Suprapubic skin (tissue), 3 donors: ENCODE measurements at regions not wholly inside any gene's neighbourhood (a gene's known extent, or its start where the extent isn't known, plus 50 kb on each side); places are given as distances from the start of the nearest gene placed in this dataset.

ENCODE experiments used
- CTCF ChIP-seq, 2 donors: fragments of 200-600 bp in 1 of 2; fragments of 450-650 bp in 1 of 2; sonication (generic) in 1 of 2; IDR thresholded peaks; one replicate each; pipeline ENCODE4 v1.5.1; 2016 to 2019; ENCODE audit warnings: antibody characterized with exemption in 2 of 2, mild to moderate bottlenecking in 1 of 2, moderate library complexity in 1 of 2
- POLR2AphosphoS5 ChIP-seq, 3 donors: sonication (generic); formaldehyde crosslinking; IDR thresholded peaks; one replicate each; pipeline ENCODE4 v1.6.1; 2017; ENCODE audit warnings: antibody characterized with exemption in 3 of 3

- TF ChIP-seq CTCF (IDR thresholded peaks at IDR 0.05) (no peak), POLR2AphosphoS5 (IDR thresholded peaks at IDR 0.05) (no peak)
Observed at GRCh38 chr3:117580806-117581205, 871.2 kb downstream of the TUSC7 start.
